GM12878 (cell line): ENCODE measurements at regions not wholly inside any gene's neighbourhood (a gene's known extent, or its start where the extent isn't known, plus 50 kb on each side); places are given as distances from the start of the nearest gene placed in this dataset.

Source experiments
- ATAC-seq: fragments of 200-7000 bp; cut with Tn5 transposase; 3 replicates; pipeline ENCODE4 v1.9.1; 2020; ENCODE audit warnings: mild to moderate bottlenecking, moderate library complexity
- BruUV-seq: library from RNA; stranded (reverse); fragments of 400-500 nt; replicated peaks from 2 replicates; lab custom pipeline; 2021; lab: Mats Ljungman, UMichigan
- CTCF ChIA-PET: fragments of 300-600 bp; sonication (Branson Sonifier 250); formaldehyde crosslinking; extraction: SDS; loops from one replicate; lab custom pipeline; 2021; ENCODE audit warnings: inconsistent platforms; lab: Yijun Ruan, JAX
- POLR2A ChIA-PET: fragments of 350-600 bp; formaldehyde crosslinking; extraction: SDS; loops from one replicate; lab custom pipeline; 2021; ENCODE audit warnings: inconsistent platforms; lab: Charles Lee
- RAD21 ChIA-PET: fragments of 300-600 bp; sonication (Branson Sonifier 250); formaldehyde crosslinking; loops from one replicate; lab custom pipeline; 2023; ENCODE audit warnings: antibody characterized with exemption; ENCODE audit not compliant: unreplicated experiment; lab: Charles Lee
- SMC1A ChIA-PET: fragments of 300-600 bp; sonication (Branson Sonifier 250); formaldehyde crosslinking; loops from one replicate; lab custom pipeline; 2023; ENCODE audit not compliant: unreplicated experiment, uncharacterized antibody; lab: Charles Lee
- DNase-seq: peaks from one replicate; pipeline ENCODE4 v3.0.0-alpha.2; 2011; ENCODE audit warnings: low read depth, low spot score
- FAIRE-seq: peaks from 3 replicates; lab custom pipeline; 2011; peaks lifted over from hg19 to GRCh38; lab: Jason Lieb, UNC
- H2AFZ ChIP-seq: 2 replicates; pipeline ENCODE4 v1.6.0; 2011; ENCODE audit warnings: low read depth, low read length, control low read depth; ENCODE audit not compliant: control insufficient read depth
- H3K27ac ChIP-seq: 2 replicates; pipeline ENCODE4 v1.5.1; 2011; ENCODE audit warnings: control low read depth; ENCODE audit not compliant: control insufficient read depth, insufficient read depth
- H3K27me3 ChIP-seq, 2 experiments: replicated peaks in 1 of 2; 2 replicates each; pipeline versions ENCODE4 v1.6.0 to v1.6.1; 2011; ENCODE audit warnings: low read length in 1 of 2; ENCODE audit not compliant: control insufficient read depth in 2 of 2, insufficient read depth in 2 of 2
- H3K36me3 ChIP-seq, 2 experiments: 2 replicates each; pipeline ENCODE4 v1.5.1; 2011; ENCODE audit warnings: low read length in 1 of 2; ENCODE audit not compliant: control insufficient read depth in 2 of 2, insufficient read depth in 2 of 2
- H3K4me1 ChIP-seq: 2 replicates; pipeline ENCODE4 v1.6.1; 2011; ENCODE audit warnings: mild to moderate bottlenecking, low read length, moderate library complexity, mixed read lengths; ENCODE audit not compliant: control insufficient read depth, insufficient read depth
- H3K4me2 ChIP-seq: 2 replicates; pipeline ENCODE4 v1.6.0; 2011; ENCODE audit warnings: control low read depth; ENCODE audit not compliant: control insufficient read depth, insufficient read depth
- H3K4me3 ChIP-seq: fragments of 200-600 bp; sonication (generic); 2 replicates; pipeline ENCODE4 v1.5.1; 2016
- H3K79me2 ChIP-seq: 2 replicates; pipeline ENCODE4 v1.6.0; 2011; ENCODE audit warnings: low read length; ENCODE audit not compliant: control insufficient read depth, insufficient read depth
- H3K9ac ChIP-seq: 2 replicates; pipeline ENCODE4 v1.8.0; 2011; ENCODE audit warnings: low read length, control low read depth, mixed read lengths; ENCODE audit not compliant: control insufficient read depth, insufficient read depth
- H3K9me3 ChIP-seq: replicated peaks from 3 replicates; pipeline ENCODE4 v1.5.1; 2011; ENCODE audit warnings: mild to moderate bottlenecking, low read length; ENCODE audit not compliant: control insufficient read depth, insufficient read depth
- H4K20me1 ChIP-seq: 2 replicates; pipeline ENCODE4 v1.6.0; 2011; ENCODE audit not compliant: control insufficient read depth, insufficient read depth
- BRCA1 ChIP-seq: IDR thresholded peaks from 2 replicates; pipeline ENCODE4 v1.6.1; 2011; ENCODE audit warnings: low read depth, low read length, improper control_type of control experiment
- CREB1 ChIP-seq: IDR thresholded peaks from 2 replicates; pipeline ENCODE4 v1.6.1; 2012; ENCODE audit warnings: low read depth, mild to moderate bottlenecking, inconsistent platforms
- CREM ChIP-seq: IDR thresholded peaks from 2 replicates; pipeline ENCODE4 v1.6.1; 2014; ENCODE audit warnings: antibody characterized with exemption, low read depth
- EED ChIP-seq: sonication (generic); IDR thresholded peaks from 2 replicates; pipeline ENCODE4 v1.6.1; 2016; ENCODE audit warnings: antibody characterized with exemption, low read depth
- EZH2 ChIP-seq: IDR thresholded peaks from 2 replicates; pipeline ENCODE4 v1.6.1; 2012; ENCODE audit warnings: low read depth, mild to moderate bottlenecking, control low read depth, inconsistent platforms, low read length, borderline replicate concordance; ENCODE audit not compliant: control insufficient read depth
- HDAC2 ChIP-seq: fragments of 200-600 bp; sonication (generic); IDR thresholded peaks from 2 replicates; pipeline ENCODE4 v1.6.1; 2017
- IKZF1 ChIP-seq: fragments of 450-650 bp; conservative IDR thresholded peaks from 2 replicates; pipeline ENCODE4 v1.6.1; 2017; ENCODE audit warnings: antibody characterized with exemption, mild to moderate bottlenecking
- KDM1A ChIP-seq: fragments of 200-600 bp; sonication (generic); IDR thresholded peaks from 2 replicates; pipeline ENCODE4 v1.6.1; 2016; ENCODE audit warnings: borderline replicate concordance
- NFYB ChIP-seq: IDR thresholded peaks from 2 replicates; pipeline ENCODE4 v1.6.1; 2011; ENCODE audit warnings: low read depth, mild to moderate bottlenecking, low read length, improper control_type of control experiment, moderate library complexity; ENCODE audit not compliant: insufficient read depth
- POLR2A ChIP-seq: IDR thresholded peaks from 2 replicates; pipeline ENCODE4 v1.6.1; 2011; ENCODE audit warnings: low read depth, mild to moderate bottlenecking, low read length
- POU2F2 ChIP-seq: IDR thresholded peaks from 3 replicates; pipeline ENCODE4 v1.6.1; 2011; ENCODE audit warnings: low read depth, mild to moderate bottlenecking, low read length, borderline replicate concordance
- RAD51 ChIP-seq: fragments of 450-650 bp; IDR thresholded peaks from 2 replicates; pipeline ENCODE4 v1.6.1; 2016; ENCODE audit warnings: moderate library complexity, mild to moderate bottlenecking, inconsistent platforms
- RUNX3 ChIP-seq: IDR thresholded peaks from 2 replicates; pipeline ENCODE4 v1.6.1; 2012; ENCODE audit warnings: low read length, inconsistent platforms
- SMAD1 ChIP-seq: fragments of 450-650 bp; IDR thresholded peaks from 2 replicates; pipeline ENCODE4 v1.6.1; 2018; ENCODE audit warnings: mild to moderate bottlenecking, low read depth; ENCODE audit not compliant: partially characterized antibody
- STAT1 ChIP-seq: fragments of 450-650 bp; conservative IDR thresholded peaks from 2 replicates; pipeline ENCODE4 v1.6.1; 2014; ENCODE audit warnings: antibody characterized with exemption, mild to moderate bottlenecking
- TCF3 ChIP-seq: IDR thresholded peaks from 2 replicates; pipeline ENCODE4 v1.6.1; 2012; ENCODE audit warnings: low read depth, mild to moderate bottlenecking, low read length, borderline replicate concordance; ENCODE audit not compliant: insufficient read depth
- ZNF274 ChIP-seq: IDR thresholded peaks from one replicate; pipeline ENCODE4 v1.8.0; 2011; ENCODE audit not compliant: insufficient read length, insufficient read depth
- WGBS: methylation state at CpG from one replicate; pipeline ENCODE4 v1.1.6; 2016; ENCODE audit warnings: low lambda C conversion rate; ENCODE audit not compliant: insufficient replicate concordance, insufficient coverage; ENCODE audit errors: missing lambda C conversion rate; 5-methylcytosine and 5-hydroxymethylcytosine counted together
- in situ Hi-C: fragments of 300-500 bp; cut with MboI; formaldehyde crosslinking; loops from 9 replicates; pipeline ENCODE4 v1.14.3; 2018; ENCODE audit warnings: mixed read lengths
- intact Hi-C: fragments of 100-400 bp; cut with micrococcal nuclease; formaldehyde crosslinking; loops from one replicate; pipeline ENCODE4 v1.14.2; 2022; ENCODE audit not compliant: unreplicated experiment
- TF ChIP-seq, protein P1 (sequence below): fragments of 450-650 bp; IDR thresholded peaks from 2 replicates; pipeline ENCODE4 v1.6.1; 2017; ENCODE audit warnings: mild to moderate bottlenecking, low read depth, inconsistent platforms; ENCODE audit not compliant: poor library complexity, severe bottlenecking
- TF ChIP-seq, protein P2 (sequence below): fragments of 450-650 bp; IDR thresholded peaks from 2 replicates; pipeline ENCODE4 v1.6.1; 2017; ENCODE audit warnings: low read depth, mild to moderate bottlenecking, moderate library complexity
- TF ChIP-seq, protein P3 (sequence below): IDR thresholded peaks from 2 replicates; pipeline ENCODE4 v1.6.1; 2011; ENCODE audit warnings: borderline replicate concordance, low read depth, mild to moderate bottlenecking, moderate library complexity, low read length; ENCODE audit not compliant: insufficient read depth, poor library complexity, severe bottlenecking

DNA sequence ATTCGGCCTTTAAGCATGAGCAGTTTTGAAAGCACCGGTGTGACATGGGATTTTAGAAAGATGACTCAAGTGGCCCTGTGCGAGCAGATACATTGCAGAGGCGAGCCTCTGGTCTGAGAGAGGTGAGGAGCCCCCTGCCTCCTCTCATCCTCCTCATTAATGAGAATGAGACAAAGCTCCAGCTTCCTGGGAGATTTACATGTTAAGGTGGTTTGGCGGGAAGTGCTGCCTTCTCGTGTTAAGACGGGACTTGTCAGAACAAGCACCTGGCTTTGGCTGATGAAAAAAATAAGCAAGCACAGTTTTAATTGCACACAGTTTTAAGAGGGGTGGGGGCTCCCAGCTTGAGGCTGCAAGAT lies 68.1 kb downstream of the ACTL7B start (continued):
- TF ChIP-seq, protein P1, sequence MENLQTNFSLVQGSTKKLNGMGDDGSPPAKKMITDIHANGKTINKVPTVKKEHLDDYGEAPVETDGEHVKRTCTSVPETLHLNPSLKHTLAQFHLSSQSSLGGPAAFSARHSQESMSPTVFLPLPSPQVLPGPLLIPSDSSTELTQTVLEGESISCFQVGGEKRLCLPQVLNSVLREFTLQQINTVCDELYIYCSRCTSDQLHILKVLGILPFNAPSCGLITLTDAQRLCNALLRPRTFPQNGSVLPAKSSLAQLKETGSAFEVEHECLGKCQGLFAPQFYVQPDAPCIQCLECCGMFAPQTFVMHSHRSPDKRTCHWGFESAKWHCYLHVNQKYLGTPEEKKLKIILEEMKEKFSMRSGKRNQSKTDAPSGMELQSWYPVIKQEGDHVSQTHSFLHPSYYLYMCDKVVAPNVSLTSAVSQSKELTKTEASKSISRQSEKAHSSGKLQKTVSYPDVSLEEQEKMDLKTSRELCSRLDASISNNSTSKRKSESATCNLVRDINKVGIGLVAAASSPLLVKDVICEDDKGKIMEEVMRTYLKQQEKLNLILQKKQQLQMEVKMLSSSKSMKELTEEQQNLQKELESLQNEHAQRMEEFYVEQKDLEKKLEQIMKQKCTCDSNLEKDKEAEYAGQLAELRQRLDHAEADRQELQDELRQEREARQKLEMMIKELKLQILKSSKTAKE = no peak
- TF ChIP-seq BRCA1 = no peak
- no peak for TF ChIP-seq CREB1
- no peak for TF ChIP-seq ZNF274
- TF ChIP-seq, all 136 proteins: peak for 0

DNA sequence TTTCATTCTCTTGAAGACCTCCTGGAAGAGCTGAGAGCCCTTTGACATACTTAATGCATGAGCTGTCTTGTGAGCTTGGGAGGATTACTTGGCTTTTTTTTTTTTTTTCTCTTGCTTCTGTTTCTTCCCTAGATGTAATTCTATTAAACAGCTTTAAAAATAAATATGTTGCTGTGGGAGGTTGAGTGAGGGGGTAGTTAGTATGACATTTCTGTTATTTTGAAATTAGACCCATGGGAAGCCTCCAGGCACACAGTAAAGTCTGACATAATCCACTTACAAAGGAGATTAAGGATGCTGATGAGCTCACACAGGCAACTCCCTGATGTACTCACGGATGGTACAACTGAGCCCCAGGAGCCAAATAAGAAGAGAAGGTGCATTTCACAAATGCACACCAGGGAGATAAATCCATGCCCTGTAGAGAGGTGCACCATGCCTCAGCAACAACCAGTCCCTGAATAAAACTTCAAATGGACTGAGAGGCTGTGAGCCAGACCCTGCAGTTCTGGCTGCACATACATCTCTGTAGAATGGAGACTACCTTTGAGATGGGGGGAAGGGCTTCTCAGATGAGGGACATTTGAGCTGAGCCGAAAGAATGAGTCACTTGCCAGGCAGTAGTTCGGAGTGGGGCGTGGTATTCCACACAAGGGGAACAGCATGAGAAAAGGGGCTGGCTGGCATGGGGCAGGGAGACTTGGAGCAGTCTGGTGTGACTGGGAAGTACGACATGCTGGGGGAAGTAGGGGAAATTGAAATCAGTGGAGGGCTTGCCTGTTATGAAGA lies 68.7 kb downstream of the ACTL7B start:
- ChIA-PET CTCF (no interaction called here), RAD21 (no interaction called here), POLR2A (no interaction called here), SMC1A (interaction anchor here (0.6 kb wide), 1 partner anchor 147 kb away, joined by 3 read pairs; no protein-coding TSS in a partner anchor)
- Histone ChIP-seq H3K36me3 (no peaks in the 10 kb centered on the region), H3K27ac (no peak overlapping the region), H3K79me2 (no peaks in the 10 kb centered on the region), H3K9me3 (no peaks in the 10 kb centered on the region), H3K4me2 (no peak overlapping the region; the same call in 1 of the 2 replicates), H3K9ac (no peak overlapping the region), H2AFZ (no peak overlapping the region), H3K27me3 (peaks cover 2% of the 10 kb centered on the region in 2 experiments; a peak in 1 of 4 replicates), H4K20me1 (no peaks in the 10 kb centered on the region), H3K4me3 (no peak overlapping the region), H3K4me1 (no peaks in the 10 kb centered on the region)
- ATAC-seq (no peak), FAIRE-seq (no peak), DNase-seq (no peak)
- BruUV-seq = no TSS peak
- in situ Hi-C loops = no loop called here
- intact Hi-C loops = loop anchor here (10.0 kb wide), 1 partner anchor 58 kb away; no protein-coding TSS in a partner anchor
- WGBS = 1% methylated on average over 5 of the region's 5 CpGs
- TF ChIP-seq IKZF1 (no peak), RUNX3 (no peak), NFYB (no peak), KDM1A (no peak), POU2F2 (no peak), STAT1 (no peak), POLR2A (no peak), HDAC2 (no peak), CREM (no peak), EED (no peak), SMAD1 (no peak), EZH2 (no peak), TCF3 (no peak), RAD51 (no peak)
- TF ChIP-seq, protein P2, sequence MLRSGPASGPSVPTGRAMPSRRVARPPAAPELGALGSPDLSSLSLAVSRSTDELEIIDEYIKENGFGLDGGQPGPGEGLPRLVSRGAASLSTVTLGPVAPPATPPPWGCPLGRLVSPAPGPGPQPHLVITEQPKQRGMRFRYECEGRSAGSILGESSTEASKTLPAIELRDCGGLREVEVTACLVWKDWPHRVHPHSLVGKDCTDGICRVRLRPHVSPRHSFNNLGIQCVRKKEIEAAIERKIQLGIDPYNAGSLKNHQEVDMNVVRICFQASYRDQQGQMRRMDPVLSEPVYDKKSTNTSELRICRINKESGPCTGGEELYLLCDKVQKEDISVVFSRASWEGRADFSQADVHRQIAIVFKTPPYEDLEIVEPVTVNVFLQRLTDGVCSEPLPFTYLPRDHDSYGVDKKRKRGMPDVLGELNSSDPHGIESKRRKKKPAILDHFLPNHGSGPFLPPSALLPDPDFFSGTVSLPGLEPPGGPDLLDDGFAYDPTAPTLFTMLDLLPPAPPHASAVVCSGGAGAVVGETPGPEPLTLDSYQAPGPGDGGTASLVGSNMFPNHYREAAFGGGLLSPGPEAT = no peak
- TF ChIP-seq, protein P3, sequence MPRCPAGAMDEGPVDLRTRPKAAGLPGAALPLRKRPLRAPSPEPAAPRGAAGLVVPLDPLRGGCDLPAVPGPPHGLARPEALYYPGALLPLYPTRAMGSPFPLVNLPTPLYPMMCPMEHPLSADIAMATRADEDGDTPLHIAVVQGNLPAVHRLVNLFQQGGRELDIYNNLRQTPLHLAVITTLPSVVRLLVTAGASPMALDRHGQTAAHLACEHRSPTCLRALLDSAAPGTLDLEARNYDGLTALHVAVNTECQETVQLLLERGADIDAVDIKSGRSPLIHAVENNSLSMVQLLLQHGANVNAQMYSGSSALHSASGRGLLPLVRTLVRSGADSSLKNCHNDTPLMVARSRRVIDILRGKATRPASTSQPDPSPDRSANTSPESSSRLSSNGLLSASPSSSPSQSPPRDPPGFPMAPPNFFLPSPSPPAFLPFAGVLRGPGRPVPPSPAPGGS = no peak
